DMS 273 (cell line): ENCODE measurements at regions not wholly inside any gene's neighbourhood (a gene's known extent, or its start where the extent isn't known, plus 50 kb on each side); places are given as distances from the start of the nearest gene placed in this dataset.
"Not testable (repeated sequence)": the region's sequence is repeated elsewhere in the genome, so short reads cannot be mapped to it uniquely, and the experiment has no call there.

Experiments
- DNase-seq: peaks from one replicate; lab custom pipeline; 2025; ENCODE audit not compliant: unreplicated experiment; lab: John Stamatoyannopoulos, UW

- DNase-seq, result no peak
Measured at GRCh38 chr5:126046318-126046717, 376.9 kb upstream of the GRAMD2B start.

DNA sequence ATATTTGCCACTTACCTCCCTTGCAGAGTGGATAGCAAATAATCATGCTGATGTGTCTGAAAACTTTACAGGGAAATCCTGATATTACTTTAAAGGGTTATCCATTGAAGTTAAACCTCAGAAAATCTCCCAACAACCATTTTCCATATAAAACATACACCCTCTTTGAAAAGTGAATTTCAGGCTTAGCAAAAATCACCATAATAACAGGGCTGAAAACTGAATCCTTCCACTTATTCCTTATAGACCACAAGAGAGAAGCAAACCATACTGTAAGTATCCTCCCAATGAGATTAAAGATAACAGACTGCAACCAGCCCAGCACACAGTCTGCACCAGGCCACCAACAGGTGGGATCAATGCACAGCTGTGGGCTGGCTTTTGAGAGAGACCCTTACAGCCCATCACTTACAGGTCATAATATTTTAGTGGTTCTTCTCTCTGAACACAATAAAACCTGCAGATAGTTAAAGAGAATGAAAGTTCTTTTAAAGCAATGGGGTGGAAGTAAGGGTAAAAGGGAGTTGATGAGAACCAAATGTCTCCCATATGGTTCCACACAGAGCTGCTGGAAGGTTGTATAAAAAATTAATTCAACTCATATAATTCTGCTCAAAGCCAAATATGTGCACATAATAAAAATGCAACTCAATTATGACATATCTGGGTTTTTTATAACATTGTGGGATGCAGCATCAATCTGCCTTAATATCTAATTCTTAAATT is 376.2 kb upstream of the GRAMD2B start:
- DNase-seq, result no peak

DNA sequence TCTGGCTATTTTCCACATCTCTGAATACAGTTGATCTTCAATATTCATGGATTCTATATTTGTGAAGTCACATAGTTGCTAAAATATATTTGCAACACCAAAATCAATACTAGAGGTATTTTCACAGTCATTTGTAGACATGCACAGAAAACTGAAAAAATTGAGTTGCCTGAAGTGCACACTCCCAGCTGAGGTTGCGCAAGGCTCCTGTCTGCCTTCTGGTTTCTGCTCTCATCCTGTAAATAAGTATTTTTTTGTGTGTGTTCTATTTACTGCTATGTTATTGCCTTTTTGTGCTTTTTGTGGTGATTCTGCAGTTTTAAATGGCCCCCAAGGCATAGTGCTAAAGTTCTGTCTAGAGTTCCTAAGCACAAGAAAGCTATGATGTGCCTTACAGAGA is 371.1 kb upstream of the GRAMD2B start:
- DNase-seq, result no peak

GRCh38 chr5:126052791-126053190 is 370.4 kb upstream of the GRAMD2B start:
- DNase-seq, result no peak

DNA sequence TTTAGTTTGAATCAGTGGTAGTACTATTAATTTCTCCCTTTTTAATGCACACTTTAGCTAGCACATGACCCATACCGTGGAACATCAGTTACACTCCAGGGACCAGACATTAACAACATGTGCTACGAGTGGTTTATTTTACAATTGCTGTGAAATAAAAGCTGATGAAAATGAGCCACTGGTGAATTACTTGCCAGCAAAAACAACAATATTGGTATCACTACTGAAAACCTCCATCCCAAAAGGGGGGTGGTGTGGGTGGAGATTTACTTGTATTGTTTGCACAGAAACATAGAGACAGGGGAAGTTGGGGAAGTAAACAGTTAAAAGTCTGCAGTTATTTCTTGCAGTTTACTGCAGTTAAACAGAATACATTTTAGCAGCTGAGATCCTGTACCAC is 369.6 kb upstream of the GRAMD2B start:
- no peak for DNase-seq

DNA sequence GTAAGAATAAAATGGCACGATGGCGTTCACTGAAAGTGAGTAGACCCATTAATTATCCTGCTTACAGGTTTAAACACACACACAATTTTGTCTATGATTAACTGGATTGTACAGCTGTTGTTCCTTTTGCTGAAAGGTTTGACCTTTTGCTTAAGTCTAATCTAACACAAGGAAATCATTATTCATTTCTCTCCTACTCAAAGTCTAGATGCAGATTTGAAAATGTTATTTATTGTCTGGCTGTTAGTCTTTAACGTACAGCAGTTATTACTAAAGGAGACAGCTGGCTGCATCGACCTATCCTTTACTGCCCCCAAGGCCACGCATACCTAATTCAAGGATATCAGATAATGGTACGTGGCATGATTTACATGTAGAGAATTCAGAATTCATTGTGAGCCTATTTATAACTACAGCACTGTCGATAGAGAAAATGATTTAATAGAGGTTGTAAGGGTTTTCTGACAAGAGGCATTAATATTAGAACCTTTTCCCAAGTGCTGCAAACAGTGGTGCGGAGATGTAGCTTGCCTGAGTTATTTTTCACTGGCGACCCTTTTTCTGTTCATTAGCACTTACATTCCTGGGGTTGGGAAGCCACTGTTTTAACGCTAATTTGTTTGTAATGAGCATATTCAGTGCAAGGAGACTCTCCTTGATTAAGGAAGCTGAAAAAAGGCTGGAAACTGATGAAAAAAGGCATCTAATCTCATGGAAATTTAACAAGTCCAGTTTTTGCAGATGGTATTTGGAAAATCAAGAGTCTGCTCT is 368.4 kb upstream of the GRAMD2B start:
- peak; percentile 62 for DNase-seq

DNA sequence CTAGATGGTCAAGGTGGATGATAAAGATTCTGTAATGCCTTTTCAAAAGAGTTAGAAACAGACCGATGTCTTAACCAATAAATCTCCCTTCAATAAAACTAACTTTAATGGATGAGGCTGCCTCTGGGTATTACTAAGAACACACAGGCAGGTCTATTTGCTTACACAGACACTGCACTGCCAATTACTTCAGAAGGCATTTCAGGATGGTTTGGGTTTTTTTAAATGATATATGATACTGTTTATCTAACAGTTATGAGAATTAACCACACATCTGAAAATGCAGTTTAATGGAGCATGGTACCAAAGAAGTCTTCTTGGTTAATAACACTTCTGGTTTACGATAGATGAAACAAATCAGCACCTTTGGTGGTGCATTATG is 367.9 kb upstream of the GRAMD2B start:
- DNase-seq, result no peak

DNA sequence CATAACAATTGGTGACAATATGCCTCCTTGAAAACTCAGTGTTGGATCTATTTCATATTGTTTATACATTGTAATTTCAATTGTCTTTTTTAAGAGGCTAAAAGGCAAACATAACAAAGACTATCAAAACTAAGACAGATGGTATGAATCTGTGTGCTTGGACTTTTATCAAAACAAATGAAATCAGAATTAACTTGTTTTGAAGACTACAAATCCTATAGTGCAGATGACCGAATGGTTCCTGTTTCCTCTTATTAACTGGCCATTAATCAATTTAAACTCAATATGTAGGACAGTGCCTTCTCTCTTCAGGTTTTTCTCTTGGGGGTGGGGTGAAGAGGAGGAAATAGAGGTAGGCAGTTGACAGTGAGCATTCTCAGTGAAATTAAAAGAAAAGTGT is 366.9 kb upstream of the GRAMD2B start:
- DNase-seq, result no peak

- no peak for DNase-seq
Measured at GRCh38 chr5:126056851-126057622, 366.2 kb upstream of the GRAMD2B start.

GRCh38 chr5:126058392-126058791 is 364.8 kb upstream of the GRAMD2B start:
- not testable (repeated sequence) for DNase-seq

DNA sequence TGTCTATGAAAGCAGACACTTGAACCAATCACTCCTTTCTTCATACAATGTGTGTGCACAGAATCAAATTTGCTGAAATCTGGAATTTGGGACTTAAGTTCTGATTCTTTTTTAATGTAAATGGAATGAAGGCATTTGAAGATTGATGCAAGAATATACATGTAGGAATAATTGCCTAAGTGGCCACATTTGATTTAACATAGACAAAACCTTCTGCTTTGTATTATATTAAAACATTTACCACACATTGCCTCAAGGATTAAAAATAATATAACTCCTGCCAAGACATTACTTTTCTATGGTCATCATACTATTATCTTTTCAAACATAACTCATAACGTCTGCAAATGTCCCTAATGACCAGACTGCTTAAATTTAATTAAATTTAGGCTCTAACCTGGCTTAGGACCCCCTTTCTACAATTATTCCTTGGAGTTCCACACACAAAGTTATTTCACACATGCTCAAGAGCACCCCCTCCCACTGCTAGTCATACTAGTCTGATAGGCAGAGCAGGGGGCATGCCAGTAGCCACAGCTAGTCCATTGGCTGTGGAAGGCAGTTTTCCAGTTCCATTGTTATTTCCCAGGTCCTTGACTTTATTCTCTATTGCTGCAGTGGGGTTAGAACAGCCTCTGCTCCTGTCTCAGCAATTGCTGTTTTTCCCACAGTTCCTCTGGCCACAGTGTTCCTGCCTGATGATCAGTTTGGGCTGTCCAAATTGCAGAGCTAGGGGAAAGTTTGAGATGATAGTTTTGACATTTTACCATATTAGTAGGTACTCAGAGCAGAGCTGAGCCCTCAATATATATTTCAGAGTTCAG is 360.6 kb upstream of the GRAMD2B start:
- DNase-seq, result no peak

DNA sequence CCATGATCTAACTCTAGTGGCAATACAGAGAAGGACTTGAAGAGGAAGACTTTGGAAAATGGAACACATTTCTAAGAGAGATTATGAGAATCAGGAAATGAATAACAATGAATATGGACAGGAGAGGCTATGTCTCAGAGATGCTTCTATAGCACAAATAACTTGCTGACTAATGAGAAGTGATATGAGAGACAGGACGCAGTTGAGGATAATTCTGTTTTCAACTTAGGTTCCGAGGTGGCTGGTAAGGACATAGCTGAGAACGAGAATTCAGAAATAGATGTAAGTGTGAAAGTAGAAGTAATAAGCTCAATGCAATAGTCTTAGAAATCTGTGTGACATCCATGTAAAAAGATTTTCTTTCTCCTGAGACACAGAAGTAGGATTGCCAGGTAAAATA is 358.1 kb upstream of the GRAMD2B start:
- no peak for DNase-seq

- no peak for DNase-seq
Measured at GRCh38 chr5:126066836-126067235, 356.4 kb upstream of the GRAMD2B start.

- DNase-seq, result no peak
Measured at GRCh38 chr5:126067404-126067803, 355.8 kb upstream of the GRAMD2B start.

DNA sequence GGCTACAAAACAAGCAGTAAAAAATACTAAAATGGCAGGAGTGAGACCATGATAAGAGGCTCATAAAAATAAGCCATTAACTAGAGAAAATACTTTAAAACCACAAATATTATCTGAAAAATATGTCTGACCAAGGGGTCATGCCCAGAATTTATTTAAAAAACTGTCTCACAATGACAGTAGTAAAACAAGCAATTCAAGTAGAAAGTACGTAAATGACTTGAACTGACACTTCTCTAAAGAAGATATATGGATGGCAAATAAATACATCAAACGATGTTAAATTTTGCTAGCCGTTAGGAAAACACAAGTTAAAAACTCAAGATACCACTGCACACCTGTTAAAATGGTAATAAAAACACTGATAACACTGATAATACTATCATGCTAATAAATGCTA is 353.9 kb upstream of the GRAMD2B start:
- DNase-seq, result no peak

GRCh38 chr5:126070481-126070880 is 352.7 kb upstream of the GRAMD2B start:
- no peak for DNase-seq

GRCh38 chr5:126074538-126074937 is 348.7 kb upstream of the GRAMD2B start:
- no peak for DNase-seq

DNA sequence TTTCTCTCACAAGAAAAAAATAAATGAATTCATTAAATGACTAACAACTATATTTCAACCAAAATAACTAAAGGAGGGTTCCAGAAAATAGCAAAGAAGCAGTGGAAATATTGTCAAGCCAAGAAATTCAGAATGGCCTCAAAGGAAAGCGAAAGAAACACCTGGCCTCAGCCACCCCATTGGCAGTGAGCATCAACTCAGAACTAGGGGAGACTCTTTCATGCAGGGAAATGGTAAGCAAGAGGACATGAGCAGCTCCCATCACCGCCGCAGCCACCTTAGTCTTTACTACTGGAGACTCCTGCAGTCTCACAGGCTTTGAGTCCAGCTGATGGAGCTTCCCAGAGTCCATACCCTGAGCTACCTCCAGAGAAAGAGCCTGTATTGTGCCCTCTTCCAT is 343.9 kb upstream of the GRAMD2B start:
- no peak for DNase-seq

DNA sequence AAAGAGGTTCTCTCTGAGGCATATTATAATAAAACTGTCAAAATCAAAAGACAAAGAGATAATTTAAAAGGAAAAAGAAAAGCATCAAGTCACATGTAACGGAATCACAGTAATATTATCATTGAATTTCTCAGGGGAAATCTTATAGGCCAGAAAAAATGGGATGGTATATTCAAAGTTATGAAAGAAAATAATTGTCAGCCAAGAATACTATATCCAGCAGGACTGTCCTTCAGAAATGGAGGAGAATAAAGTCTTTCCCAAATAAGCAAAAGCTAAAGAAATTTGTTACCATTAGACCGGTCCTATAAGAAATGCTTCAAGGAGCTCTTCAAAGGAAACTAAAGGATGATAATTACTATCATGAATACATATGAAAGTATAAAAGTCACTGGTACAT is 342.0 kb upstream of the GRAMD2B start:
- DNase-seq, result no peak

- no peak for DNase-seq
Measured at GRCh38 chr5:126093041-126093440, 330.2 kb upstream of the GRAMD2B start.

GRCh38 chr5:126093718-126094117 is 329.5 kb upstream of the GRAMD2B start:
- no peak for DNase-seq
